WTC11 (cell line): ENCODE measurements at regions not wholly inside any gene's neighbourhood (a gene's known extent, or its start where the extent isn't known, plus 50 kb on each side); places are given as distances from the start of the nearest gene placed in this dataset.

Source experiments
- GTF2I ChIP-seq: fragments of 250-450 bp; sonication (Bioruptor Pico); conservative IDR thresholded peaks from 2 replicates; pipeline ENCODE4 v1.4.0; 2021; ENCODE audit warnings: mild to moderate bottlenecking
- IRF2 ChIP-seq: sonication (generic); formaldehyde crosslinking; IDR thresholded peaks from 2 replicates; pipeline ENCODE4 v1.8.0; 2022; ENCODE audit warnings: low read depth, missing genetic modification reagents, borderline replicate concordance
- SMAD4 ChIP-seq: sonication (generic); formaldehyde crosslinking; IDR thresholded peaks from 2 replicates; pipeline ENCODE4 v1.8.0; 2022; ENCODE audit warnings: mild to moderate bottlenecking, missing genetic modification reagents
- TCF7 ChIP-seq: sonication (generic); formaldehyde crosslinking; IDR thresholded peaks from 2 replicates; pipeline ENCODE4 v1.8.0; 2022; ENCODE audit warnings: mild to moderate bottlenecking, low read depth, missing genetic modification reagents, moderate library complexity
- ZNF423 ChIP-seq: fragments of 250-450 bp; sonication (Bioruptor Pico); IDR thresholded peaks from 2 replicates; pipeline ENCODE4 v2.1.2; 2022; ENCODE audit warnings: mild to moderate bottlenecking, moderate library complexity
- TF ChIP-seq, protein P1 (sequence below): fragments of 200-600 bp; IDR thresholded peaks from 2 replicates; pipeline ENCODE4 v1.8.0; 2022; ENCODE audit warnings: antibody characterized with exemption
- TF ChIP-seq, protein P2 (sequence below): sonication (generic); formaldehyde crosslinking; IDR thresholded peaks from 2 replicates; pipeline ENCODE4 v1.8.1; 2022; ENCODE audit warnings: mild to moderate bottlenecking, moderate library complexity, missing genetic modification reagents

DNA sequence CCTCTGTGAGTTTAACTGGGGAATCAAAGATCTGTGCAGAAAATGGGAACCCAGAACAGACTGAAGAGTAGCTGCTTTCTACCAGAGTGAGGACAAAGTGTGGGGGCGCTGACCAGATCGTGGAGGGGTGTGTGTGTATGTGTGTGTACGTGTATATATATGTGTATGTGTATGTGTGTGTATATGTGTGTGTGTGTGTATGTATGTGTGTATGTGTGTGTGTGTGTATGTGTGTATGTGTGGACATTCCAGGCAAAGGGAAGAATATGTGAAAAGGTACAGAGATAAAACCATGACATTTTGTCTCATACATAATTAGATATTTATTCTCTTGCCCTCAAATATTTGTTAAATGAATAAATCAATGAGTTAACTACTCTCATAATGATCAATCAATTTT, 54.9 kb upstream of the DPPA4 start:
- TF ChIP-seq, protein P1, sequence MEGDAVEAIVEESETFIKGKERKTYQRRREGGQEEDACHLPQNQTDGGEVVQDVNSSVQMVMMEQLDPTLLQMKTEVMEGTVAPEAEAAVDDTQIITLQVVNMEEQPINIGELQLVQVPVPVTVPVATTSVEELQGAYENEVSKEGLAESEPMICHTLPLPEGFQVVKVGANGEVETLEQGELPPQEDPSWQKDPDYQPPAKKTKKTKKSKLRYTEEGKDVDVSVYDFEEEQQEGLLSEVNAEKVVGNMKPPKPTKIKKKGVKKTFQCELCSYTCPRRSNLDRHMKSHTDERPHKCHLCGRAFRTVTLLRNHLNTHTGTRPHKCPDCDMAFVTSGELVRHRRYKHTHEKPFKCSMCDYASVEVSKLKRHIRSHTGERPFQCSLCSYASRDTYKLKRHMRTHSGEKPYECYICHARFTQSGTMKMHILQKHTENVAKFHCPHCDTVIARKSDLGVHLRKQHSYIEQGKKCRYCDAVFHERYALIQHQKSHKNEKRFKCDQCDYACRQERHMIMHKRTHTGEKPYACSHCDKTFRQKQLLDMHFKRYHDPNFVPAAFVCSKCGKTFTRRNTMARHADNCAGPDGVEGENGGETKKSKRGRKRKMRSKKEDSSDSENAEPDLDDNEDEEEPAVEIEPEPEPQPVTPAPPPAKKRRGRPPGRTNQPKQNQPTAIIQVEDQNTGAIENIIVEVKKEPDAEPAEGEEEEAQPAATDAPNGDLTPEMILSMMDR: no peak
- TF ChIP-seq, protein P2, sequence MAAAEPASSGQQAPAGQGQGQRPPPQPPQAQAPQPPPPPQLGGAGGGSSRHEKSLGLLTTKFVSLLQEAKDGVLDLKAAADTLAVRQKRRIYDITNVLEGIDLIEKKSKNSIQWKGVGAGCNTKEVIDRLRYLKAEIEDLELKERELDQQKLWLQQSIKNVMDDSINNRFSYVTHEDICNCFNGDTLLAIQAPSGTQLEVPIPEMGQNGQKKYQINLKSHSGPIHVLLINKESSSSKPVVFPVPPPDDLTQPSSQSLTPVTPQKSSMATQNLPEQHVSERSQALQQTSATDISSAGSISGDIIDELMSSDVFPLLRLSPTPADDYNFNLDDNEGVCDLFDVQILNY: no peak
- no peak for TF ChIP-seq GTF2I (CRISPR knock-in tag)
- no peak for TF ChIP-seq TCF7 (CRISPR knock-in tag)
- TF ChIP-seq ZNF423 (CRISPR knock-in tag): no peak
- no peak for TF ChIP-seq IRF2 (CRISPR knock-in tag)
- no peak for TF ChIP-seq SMAD4 (CRISPR knock-in tag)
